ENCODE measurements at regions not wholly inside any gene's neighbourhood (a gene's known extent, or its start where the extent isn't known, plus 50 kb on each side); places are given as distances from the start of the nearest gene placed in this dataset.

DNA sequence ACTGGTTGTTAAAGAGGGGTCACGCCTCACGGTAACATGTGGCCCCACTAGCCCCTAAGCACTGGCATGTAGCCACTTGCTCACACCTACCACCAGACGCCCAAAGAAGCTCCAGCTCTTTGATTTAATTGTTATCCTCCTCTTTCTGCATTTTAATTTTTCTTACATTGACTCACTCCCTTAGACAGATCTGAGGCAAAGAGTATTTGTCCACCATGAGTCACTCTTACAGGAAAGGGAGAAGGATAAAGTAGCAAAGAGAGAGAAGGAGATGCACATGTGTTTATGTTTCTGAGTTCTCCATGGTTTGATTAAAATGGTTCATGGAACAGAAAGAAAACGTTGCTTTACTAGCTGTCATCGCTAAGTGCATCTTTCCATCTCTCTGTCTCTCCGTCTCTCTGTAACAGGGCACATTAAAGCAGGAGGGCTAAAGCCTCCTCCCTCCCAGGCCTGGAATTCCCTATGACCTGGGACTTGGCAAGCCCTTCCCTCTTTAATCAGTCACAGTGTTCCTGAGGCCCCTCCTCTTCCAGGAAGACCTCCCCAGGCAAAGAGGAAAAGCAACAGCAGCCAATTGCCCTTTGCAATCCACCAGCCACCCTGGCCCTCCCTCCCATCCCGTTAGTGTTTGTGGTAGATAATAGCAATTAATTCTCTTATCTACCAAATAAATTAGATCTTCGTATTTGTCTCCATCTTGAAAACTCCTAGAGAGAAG is 112.8 kb upstream of the TSHZ2 start:
- DNase-seq, result no peak

DNA sequence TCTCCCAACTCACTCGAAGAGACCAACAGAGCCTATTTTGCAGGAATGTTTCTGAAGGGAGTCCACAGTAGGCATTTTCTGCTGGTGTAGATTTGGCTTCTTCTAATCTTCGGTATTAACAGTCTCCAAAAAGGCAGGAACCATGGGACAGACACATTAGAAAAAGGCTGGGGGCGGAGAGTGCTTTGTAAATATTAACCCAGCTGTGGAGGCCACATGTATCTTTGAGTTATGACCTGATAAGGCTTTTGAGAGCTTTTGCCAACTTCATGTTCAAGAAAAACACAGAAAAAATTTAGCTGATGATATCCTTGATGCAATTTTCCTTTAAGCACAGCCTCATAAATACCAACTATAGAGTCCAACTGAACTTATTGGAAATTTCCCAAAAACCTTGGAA is 119.4 kb upstream of the TSHZ2 start:
- DNase-seq, result no peak

- DNase-seq, result no peak
Measured at GRCh38 chr20:52847731-52848359, 124.3 kb upstream of the TSHZ2 start.

- no peak for DNase-seq
Measured at GRCh38 chr20:52847029-52847660, 125.0 kb upstream of the TSHZ2 start.

DNA sequence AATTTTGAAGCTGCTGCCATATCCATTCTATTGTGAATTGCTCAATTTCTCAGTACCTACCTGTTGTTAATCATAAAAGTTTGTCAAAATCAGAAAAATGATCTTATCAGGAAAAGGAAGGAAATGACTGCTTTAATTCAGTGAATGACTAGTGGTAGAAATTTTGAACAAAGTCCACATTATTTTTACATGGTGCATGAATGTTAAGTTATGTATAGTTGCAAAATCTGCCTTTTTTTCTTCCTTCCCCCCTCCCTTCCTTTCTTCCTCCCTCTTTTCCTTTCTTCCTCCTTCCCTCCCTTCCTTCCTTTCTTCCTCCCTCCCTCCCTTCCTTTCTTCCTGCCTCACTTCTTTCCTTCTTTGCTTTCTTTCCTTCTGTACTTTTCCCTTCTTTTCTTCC is 127.1 kb upstream of the TSHZ2 start:
- DNase-seq, result no peak

GRCh38 chr20:52843425-52843824 is 128.7 kb upstream of the TSHZ2 start:
- DNase-seq, result no peak

DNA sequence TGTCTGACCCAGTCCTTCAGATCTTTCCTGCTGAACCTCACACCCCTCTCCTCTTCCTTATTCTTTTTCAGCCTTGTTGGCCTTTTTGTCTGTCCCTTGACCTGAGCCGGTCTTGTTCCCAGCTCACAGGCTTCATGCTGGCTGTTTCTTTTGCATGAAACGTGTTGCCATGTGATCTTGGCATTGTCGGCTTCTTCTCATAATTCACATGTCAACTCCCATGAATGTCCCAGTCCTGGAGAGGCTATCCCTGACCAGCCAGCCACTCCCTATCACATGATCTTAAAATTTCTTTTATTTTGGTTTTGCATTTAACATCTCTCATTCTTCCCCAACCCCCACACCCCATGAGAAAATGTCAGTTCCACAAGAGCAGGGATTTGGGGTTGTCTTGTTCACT is 131.2 kb upstream of the TSHZ2 start:
- no peak for DNase-seq

GRCh38 chr20:52840041-52840440 is 132.1 kb upstream of the TSHZ2 start:
- no peak for DNase-seq

- DNase-seq, result no peak
Measured at GRCh38 chr20:52838510-52839241, 133.5 kb upstream of the TSHZ2 start.

DNA sequence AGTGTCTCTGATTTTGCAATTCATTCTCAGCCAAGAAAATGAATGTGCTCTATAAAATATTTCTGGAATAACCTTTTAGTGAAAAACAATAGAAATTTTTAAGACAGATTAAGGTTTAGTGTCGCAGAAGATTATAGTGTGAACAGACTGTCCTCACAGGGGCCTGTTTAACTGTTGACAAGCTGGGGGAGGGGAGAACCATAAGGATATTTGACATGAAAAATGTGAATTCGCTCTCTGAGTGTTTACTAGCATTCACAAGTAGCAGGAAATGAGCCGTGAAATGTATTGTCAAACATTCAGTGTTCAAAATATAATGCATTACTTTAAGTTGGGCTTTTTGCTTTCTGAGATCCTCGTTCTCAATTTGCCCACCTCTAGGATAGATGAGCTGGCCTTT is 134.8 kb upstream of the TSHZ2 start:
- no peak for DNase-seq

DNA sequence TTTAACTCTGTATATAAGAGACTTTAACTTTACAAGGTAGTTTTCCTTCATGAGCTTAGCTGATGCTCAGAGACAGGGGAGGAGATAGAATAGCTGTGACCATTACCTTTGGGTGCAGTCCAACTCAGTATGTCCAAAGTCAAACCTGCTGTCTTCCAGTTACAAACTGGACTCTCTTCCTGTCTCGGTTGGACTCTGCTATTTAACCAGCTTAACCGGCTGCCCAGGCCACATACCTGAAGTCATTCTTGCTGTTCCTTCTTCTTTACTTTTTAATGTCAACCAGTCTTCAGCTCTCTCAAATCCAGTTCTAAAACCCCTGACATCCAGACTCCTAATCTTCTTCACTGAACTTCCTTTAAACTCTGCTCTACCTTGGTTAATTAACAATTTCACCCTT is 138.3 kb upstream of the TSHZ2 start:
- no peak for DNase-seq

- DNase-seq, result no peak
Measured at GRCh38 chr20:52832151-52832774, 139.9 kb upstream of the TSHZ2 start.

GRCh38 chr20:52830598-52830997 is 141.6 kb upstream of the TSHZ2 start:
- DNase-seq, result no peak

DNA sequence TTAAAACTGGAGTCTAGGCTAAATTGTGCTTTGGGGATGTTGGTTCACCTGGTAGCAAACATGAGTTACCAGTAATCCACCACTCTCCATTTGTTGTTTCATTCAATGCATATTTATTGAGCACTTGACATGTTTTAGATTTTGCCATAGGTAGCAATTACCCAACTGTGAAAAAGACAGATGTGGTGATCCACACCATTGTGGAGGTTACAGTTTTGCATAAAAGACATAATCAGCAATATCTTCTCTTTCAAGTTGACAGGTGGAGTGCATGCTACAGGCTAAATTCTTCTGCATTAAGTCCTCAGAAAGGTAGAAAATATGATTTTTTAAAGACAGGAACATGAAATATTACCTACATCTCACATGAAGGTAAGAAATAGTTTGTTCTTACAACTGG is 143.0 kb upstream of the TSHZ2 start:
- DNase-seq, result no peak

DNA sequence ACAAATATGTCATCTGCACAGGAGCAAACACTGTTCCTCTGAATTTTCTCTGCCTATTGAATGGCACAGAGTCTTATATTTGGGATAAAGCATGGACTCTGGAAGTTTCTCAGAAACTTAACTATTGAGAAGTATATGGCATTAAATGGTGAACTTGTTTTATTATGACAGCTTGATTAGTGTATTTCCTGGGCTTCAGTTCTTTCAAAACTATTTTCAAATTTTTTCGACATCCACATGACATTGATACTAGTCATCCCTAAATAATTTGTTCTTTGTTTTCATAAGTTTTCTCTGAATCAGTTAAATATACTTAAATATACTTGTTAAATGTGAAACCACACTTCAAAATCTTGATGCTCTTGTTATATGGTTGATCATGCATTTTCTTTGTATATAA is 144.0 kb upstream of the TSHZ2 start:
- DNase-seq, result no peak

- DNase-seq, result no peak
Measured at GRCh38 chr20:52826722-52827121, 145.4 kb upstream of the TSHZ2 start.

DNA sequence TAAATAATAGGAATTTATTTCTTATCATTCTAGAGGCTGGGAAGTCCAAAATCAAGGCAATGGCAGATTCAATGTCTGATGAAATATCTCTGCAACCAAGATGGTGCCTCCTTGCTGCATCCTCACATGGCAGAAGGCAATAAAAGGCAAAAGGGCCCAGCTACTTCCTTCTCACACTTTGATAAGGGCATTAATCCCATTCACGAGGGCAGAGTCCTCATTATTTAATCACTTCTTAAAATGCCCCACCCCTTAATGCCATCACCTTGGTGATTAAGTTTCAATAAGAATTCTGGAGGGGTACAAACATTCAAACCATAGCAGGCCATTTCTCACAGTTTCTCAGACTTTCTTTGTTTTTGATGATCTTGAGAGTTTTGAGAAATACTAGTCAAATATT is 145.8 kb upstream of the TSHZ2 start:
- no peak for DNase-seq

DNA sequence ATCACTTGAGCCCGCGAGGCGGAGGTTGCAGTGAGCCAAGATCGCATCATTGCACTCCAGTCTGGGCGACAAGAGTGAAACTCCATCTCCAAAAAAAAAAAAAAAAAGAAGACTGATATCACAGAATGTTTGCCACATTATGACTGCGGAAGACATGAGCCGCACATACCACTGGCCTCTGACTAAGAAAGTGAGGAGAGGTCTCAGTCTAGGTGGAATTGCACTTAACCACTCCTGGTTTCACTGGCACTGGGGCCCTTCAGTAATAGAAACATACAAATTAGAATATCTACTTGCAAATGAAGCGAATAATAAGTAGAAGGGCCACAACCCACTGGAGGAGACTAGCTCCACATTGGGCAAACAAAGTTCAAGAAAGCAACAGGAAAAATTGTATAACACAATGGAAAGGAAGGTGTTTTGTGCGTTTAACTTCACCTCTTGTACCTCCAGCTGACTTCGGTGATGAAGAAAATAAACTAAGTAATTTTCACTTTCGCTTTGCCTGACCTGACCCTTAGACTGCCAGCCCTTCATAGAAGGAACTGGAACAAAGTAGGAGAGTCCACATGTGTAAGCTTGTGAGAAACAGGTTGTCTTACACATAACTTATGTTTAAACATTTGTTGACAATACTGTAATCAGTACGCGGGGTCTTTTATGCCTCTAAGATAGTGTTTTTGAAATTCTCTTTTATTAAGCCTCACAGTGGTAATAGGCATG is 147.5 kb upstream of the TSHZ2 start:
- DNase-seq, result no peak

- DNase-seq, result no peak
Measured at GRCh38 chr20:52823303-52823702, 148.9 kb upstream of the TSHZ2 start.

- no peak for DNase-seq
Measured at GRCh38 chr20:52820641-52821292, 151.4 kb upstream of the TSHZ2 start.

- no peak for DNase-seq
Measured at GRCh38 chr20:52818491-52818890, 153.7 kb upstream of the TSHZ2 start.

- DNase-seq, result no peak
Measured at GRCh38 chr20:52817981-52818380, 154.2 kb upstream of the TSHZ2 start.
